ENCODE measurements at regions not wholly inside any gene's neighbourhood (a gene's known extent, or its start where the extent isn't known, plus 50 kb on each side); places are given as distances from the start of the nearest gene placed in this dataset.

- TF ChIP-seq, protein P1, sequence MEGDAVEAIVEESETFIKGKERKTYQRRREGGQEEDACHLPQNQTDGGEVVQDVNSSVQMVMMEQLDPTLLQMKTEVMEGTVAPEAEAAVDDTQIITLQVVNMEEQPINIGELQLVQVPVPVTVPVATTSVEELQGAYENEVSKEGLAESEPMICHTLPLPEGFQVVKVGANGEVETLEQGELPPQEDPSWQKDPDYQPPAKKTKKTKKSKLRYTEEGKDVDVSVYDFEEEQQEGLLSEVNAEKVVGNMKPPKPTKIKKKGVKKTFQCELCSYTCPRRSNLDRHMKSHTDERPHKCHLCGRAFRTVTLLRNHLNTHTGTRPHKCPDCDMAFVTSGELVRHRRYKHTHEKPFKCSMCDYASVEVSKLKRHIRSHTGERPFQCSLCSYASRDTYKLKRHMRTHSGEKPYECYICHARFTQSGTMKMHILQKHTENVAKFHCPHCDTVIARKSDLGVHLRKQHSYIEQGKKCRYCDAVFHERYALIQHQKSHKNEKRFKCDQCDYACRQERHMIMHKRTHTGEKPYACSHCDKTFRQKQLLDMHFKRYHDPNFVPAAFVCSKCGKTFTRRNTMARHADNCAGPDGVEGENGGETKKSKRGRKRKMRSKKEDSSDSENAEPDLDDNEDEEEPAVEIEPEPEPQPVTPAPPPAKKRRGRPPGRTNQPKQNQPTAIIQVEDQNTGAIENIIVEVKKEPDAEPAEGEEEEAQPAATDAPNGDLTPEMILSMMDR (IDR thresholded peaks at IDR 0.05): no peak
- TF ChIP-seq POLR2A (IDR thresholded peaks at IDR 0.05): no peak
These were observed 215.5 kb upstream of the CYRIA start for GRCh38 chr2:16881122-16881521.

Data from esophagus squamous epithelium (tissue), 4 donors.